Colonic mucosa (tissue), 4 donors: ENCODE measurements at regions not wholly inside any gene's neighbourhood (a gene's known extent, or its start where the extent isn't known, plus 50 kb on each side); places are given as distances from the start of the nearest gene placed in this dataset.

ENCODE experiments used
- DNase-seq: peaks from one replicate; pipeline ENCODE4 v3.0.0-alpha.2; 2020
- H3K27ac ChIP-seq: fragments of 200-600 bp; one replicate; pipeline ENCODE4 v1.8.0; 2021
- H3K27me3 ChIP-seq: fragments of 200-600 bp; one replicate; pipeline ENCODE4 v1.8.0; 2021
- H3K36me3 ChIP-seq: fragments of 200-600 bp; one replicate; pipeline ENCODE4 v1.8.0; 2021
- H3K4me1 ChIP-seq: fragments of 200-600 bp; one replicate; pipeline ENCODE4 v1.8.0; 2021; ENCODE audit warnings: mild to moderate bottlenecking
- H3K4me3 ChIP-seq: fragments of 200-600 bp; one replicate; pipeline ENCODE4 v1.8.0; 2021
- H3K9ac ChIP-seq, 2 donors: one replicate each; pipeline ENCODE4 v1.7.0; 2013; ENCODE audit warnings: control low read depth in 2 of 2, low read depth in 2 of 2, low read length in 2 of 2
- H3K9me3 ChIP-seq: fragments of 200-600 bp; one replicate; pipeline ENCODE4 v1.8.0; 2021
- CTCF ChIP-seq: fragments of 200-600 bp; IDR thresholded peaks from one replicate; pipeline ENCODE4 v1.8.0; 2022; ENCODE audit warnings: antibody characterized with exemption, mild to moderate bottlenecking
- intact Hi-C: fragments of 100-400 bp; cut with DNase I; formaldehyde crosslinking; loops from one replicate; pipeline ENCODE4 v1.14.1; 2022
- donor health status: healthy.
- donor health status: DM: no; HTN: no; CAD: no.
- donor health status: DM: no; HTN: no; CAD: no.

- TF ChIP-seq CTCF: no peak
- Histone ChIP-seq H3K4me3 (no peak overlapping the region), H3K27ac (no peak overlapping the region), H3K4me1 (no peaks in the 10 kb centered on the region), H3K36me3 (no peaks in the 10 kb centered on the region), H3K9me3 (no peaks in the 10 kb centered on the region), H3K27me3 (no peaks in the 10 kb centered on the region), H3K9ac (no peak overlapping the region)
- DNase-seq: no peak
- intact Hi-C loops: no loop called here
Measured at GRCh38 chr10:126722726-126723125, 52.2 kb upstream of the C10orf90 start.

- TF ChIP-seq CTCF: no peak
- intact Hi-C loops: no loop called here
- no peak overlapping the region for H3K4me3 ChIP-seq
- H3K27ac ChIP-seq: no peak overlapping the region
- H3K9ac ChIP-seq: no peak overlapping the region
- H3K4me1 ChIP-seq: no peaks in the 10 kb centered on the region
- no peaks in the 10 kb centered on the region for H3K36me3 ChIP-seq
- H3K9me3 ChIP-seq: no peaks in the 10 kb centered on the region
- no peaks in the 10 kb centered on the region for H3K27me3 ChIP-seq
- DNase-seq: no peak
Measured at GRCh38 chr10:126723226-126723625, 52.7 kb upstream of the C10orf90 start.

- Histone ChIP-seq H3K36me3 (no peaks in the 10 kb centered on the region), H3K27ac (no peak overlapping the region), H3K4me1 (no peaks in the 10 kb centered on the region), H3K9me3 (no peaks in the 10 kb centered on the region), H3K4me3 (no peak overlapping the region), H3K27me3 (no peaks in the 10 kb centered on the region), H3K9ac (no peak overlapping the region)
- no peak for DNase-seq
- intact Hi-C loops: no loop called here
- no peak for TF ChIP-seq CTCF
Measured at GRCh38 chr10:126729314-126729870, 58.9 kb upstream of the C10orf90 start.

- Histone ChIP-seq H3K27ac (no peak overlapping the region), H3K9ac (no peak overlapping the region), H3K4me3 (no peak overlapping the region), H3K36me3 (no peaks in the 10 kb centered on the region), H3K27me3 (no peaks in the 10 kb centered on the region), H3K4me1 (no peaks in the 10 kb centered on the region), H3K9me3 (no peaks in the 10 kb centered on the region)
- DNase-seq: no peak
- no peak for TF ChIP-seq CTCF
- intact Hi-C loops: no loop called here
Measured at GRCh38 chr10:126730856-126731609, 60.5 kb upstream of the C10orf90 start.

GRCh38 chr10:126731610-126731990 lies 61.1 kb upstream of the C10orf90 start:
- intact Hi-C loops: no loop called here
- Histone ChIP-seq H3K9me3 (no peaks in the 10 kb centered on the region), H3K4me3 (no peak overlapping the region), H3K36me3 (no peaks in the 10 kb centered on the region), H3K4me1 (no peaks in the 10 kb centered on the region), H3K9ac (no peak overlapping the region), H3K27ac (no peak overlapping the region), H3K27me3 (no peaks in the 10 kb centered on the region)
- no peak for TF ChIP-seq CTCF
- no peak for DNase-seq
